Epithelial cell of prostate (primary cell): ENCODE measurements at regions not wholly inside any gene's neighbourhood (a gene's known extent, or its start where the extent isn't known, plus 50 kb on each side); places are given as distances from the start of the nearest gene placed in this dataset.
"Not testable (repeated sequence)": the region's sequence is repeated elsewhere in the genome, so short reads cannot be mapped to it uniquely, and the experiment has no call there.

ENCODE experiments used
- DNase-seq: peaks from one replicate; pipeline ENCODE4 v3.0.0-alpha.2; 2011; ENCODE audit warnings: low read depth, low spot score
- H3K27ac ChIP-seq: fragments of 450-650 bp; 2 replicates; pipeline ENCODE4 v1.5.1; 2017; ENCODE audit warnings: mild to moderate bottlenecking

DNA sequence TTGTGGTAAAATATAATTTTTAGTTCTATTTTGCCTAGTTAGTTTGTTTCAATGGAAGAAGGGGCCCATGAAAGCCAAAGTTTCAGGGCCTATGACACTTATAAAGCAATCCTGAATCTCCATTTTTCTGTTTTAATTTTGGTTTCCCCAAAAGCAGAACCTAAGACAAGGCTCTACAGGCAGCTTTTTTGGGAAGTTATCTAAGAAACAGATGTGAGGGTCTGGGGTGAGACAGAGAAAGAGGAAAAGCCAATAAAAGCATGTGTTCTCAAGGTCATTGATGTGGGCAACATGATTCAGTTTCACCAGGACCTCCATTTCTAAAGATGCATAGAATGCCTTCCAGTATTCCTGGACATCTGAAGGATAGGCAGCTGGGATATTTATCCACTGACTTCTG lies 598.5 kb downstream of the PDCD6IP start:
- no peak for DNase-seq

GRCh38 chr3:34399401-34399800 lies 601.0 kb downstream of the PDCD6IP start:
- DNase-seq: no peak
- no peak overlapping the region for H3K27ac ChIP-seq

More for the DNA sequence above, 598.5 kb downstream of the PDCD6IP start:
- H3K27ac ChIP-seq: no peak overlapping the region

DNA sequence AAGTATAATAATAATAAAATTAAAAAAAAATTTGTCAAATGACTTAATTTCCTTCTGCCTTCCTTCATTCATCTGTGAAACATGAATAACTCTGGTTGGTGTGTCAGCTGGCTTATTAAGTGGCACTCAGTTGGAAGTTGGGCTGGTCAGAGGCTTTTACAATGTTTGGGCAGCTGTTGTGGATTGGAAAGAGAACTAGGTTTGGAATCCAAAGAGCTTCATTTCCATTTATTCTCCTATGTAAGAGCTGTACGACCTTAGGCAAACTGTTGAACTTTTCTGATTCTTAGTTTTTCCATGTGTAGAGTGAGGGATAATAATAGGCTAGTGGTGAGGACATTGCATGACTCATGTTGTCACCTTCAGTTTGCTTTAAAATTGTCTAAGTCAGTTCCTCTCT lies 606.7 kb downstream of the PDCD6IP start:
- no peak overlapping the region for H3K27ac ChIP-seq
- no peak for DNase-seq

- no peak for DNase-seq
- no peak overlapping the region for H3K27ac ChIP-seq
Observed at GRCh38 chr3:34407281-34407680, 608.9 kb downstream of the PDCD6IP start.

- DNase-seq: no peak
- no peak overlapping the region for H3K27ac ChIP-seq
Observed at GRCh38 chr3:34408088-34408487, 609.7 kb downstream of the PDCD6IP start.

GRCh38 chr3:34411596-34411995 lies 613.2 kb downstream of the PDCD6IP start:
- H3K27ac ChIP-seq: no peak overlapping the region
- DNase-seq: no peak

- no peak for DNase-seq
- no peak overlapping the region for H3K27ac ChIP-seq
Observed at GRCh38 chr3:34419801-34420200, 621.4 kb downstream of the PDCD6IP start.

- no peak for DNase-seq
- H3K27ac ChIP-seq: no peak overlapping the region
Observed at GRCh38 chr3:34421762-34422161, 623.3 kb downstream of the PDCD6IP start.

- DNase-seq: no peak
- no peak overlapping the region for H3K27ac ChIP-seq
Observed at GRCh38 chr3:34439796-34440195, 641.4 kb downstream of the PDCD6IP start.

DNA sequence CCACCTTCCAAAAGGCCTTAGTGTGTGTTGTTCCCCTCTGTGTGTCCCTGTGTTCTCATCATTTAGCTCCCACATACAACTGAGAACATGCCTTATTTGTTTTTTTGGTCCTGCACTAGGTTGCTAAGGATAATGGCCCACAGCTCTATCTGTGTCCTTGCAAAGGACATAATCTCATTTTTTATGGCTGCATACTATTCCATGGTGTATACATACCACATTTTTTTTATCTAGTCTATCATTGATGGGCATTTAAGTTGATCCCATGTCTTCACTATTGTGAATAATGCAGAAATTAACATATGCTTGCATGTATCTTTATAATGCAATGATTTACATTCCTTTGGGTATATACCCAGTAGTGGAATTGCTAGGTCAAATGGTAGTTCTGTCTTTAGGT lies 645.7 kb downstream of the PDCD6IP start:
- DNase-seq: no peak
- no peak overlapping the region for H3K27ac ChIP-seq

DNA sequence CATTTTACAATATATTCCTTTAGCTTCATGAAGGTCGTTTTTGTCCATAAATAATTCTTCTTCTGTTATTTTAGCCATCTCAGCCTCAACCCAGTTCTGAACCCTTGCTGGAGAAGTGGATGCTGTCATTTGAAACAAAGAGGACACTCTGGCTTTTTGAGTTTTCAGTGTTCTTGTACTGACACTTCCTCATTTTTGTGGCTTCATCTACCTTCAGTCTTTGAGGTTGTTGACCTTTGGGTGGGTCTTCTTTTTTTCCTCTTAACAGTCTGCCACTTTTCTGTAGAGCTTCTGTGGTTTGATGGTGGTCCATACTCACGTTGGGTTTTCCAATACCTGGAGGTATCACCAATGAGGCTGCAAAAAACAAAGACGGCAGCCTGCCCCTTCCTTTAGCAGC lies 650.9 kb downstream of the PDCD6IP start:
- no peak for DNase-seq
- H3K27ac ChIP-seq: no peak overlapping the region

GRCh38 chr3:34463414-34463813 lies 665.0 kb downstream of the PDCD6IP start:
- no peak overlapping the region for H3K27ac ChIP-seq
- no peak for DNase-seq

DNA sequence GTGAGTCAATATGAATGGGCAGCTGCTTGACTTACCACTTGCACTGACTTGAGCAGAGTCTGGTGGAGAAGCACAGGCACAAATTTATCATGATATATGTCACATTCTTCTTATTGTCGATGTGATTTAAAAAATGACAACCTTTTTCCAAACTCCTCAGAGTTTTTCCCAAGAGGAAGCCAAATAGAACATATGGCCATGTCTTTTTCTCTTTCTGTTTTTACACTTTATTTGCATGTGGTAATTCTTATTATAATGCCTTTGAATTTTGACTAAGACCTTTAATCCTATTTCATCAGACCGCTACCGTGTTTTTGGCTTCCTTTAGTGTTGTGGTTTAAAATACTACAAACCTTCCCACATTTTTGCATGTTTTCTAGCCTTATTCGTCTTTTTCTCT lies 666.2 kb downstream of the PDCD6IP start:
- DNase-seq: no peak
- H3K27ac ChIP-seq: no peak overlapping the region

DNA sequence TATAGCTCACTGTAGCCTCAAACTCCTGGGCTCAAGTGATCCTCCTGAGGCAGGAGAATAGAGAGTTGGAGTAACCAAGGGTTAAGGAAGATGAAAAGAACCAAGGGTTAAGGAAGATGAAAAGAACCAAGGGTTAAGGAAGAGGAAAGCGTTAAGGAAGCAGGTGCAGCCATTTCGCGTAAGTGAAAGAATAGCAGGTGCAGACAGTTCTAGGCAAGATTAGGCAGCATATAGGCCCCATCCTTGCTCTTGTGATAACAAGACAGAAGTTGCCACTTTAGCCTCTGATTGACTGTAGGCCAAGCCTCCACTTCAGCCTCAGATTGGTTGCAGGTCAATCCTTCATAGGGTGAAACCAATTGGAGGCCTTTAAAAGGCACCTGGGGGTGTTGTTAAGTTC lies 677.4 kb downstream of the PDCD6IP start:
- DNase-seq: no peak
- H3K27ac ChIP-seq: no peak overlapping the region

DNA sequence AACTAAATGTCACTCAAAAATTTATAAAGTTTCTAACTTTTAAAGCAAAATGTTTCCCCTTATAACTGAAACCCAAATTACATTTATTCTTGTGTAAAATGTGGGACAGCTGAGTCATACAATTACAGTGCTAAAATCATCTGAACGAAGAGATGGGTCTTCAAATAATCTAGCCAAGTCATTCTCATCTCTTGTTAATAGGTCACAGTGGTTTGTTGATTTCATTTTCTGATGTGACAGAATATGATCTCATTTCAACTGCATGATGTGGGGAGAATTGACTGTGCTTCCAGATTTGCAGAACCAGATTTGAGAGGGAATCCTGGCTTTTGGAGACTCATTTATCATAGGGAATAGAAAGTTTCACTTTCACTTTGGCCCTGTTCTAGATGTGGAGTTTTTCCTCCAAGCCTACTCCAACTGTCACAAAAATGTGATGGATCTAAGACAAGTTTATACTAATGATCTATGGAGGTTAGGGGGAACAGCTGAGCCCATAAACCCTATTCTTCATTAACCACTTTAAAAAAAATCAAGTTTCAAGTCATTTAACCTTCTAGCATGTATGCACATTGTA lies 685.0 kb downstream of the PDCD6IP start:
- no peak for DNase-seq
- no peak overlapping the region for H3K27ac ChIP-seq

- DNase-seq: no peak
Observed at GRCh38 chr3:34504366-34504765, 705.9 kb downstream of the PDCD6IP start.

DNA sequence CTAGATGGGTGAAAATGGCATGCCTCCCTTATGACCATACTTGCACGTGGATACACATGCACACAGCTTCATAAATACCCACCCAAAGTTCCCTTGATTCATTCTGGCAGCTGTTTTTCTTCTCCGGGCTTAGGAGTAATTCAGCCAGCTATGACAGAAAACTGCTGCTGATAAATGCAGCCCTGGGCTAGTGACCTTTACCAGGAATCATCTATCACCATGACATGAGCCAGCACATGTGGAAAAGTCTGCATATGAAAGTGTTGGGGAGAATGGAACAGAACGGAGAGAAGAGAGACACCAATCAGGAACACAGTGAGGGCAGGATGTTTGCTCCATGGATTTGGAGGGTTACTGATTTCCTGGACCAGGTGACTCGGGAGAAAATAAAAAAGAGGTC lies 706.3 kb downstream of the PDCD6IP start:
- no peak overlapping the region for H3K27ac ChIP-seq
- no peak for DNase-seq

More at GRCh38 chr3:34504366-34504765, 705.9 kb downstream of the PDCD6IP start:
- no peak overlapping the region for H3K27ac ChIP-seq

- no peak overlapping the region for H3K27ac ChIP-seq
- DNase-seq: no peak
Observed at GRCh38 chr3:34508732-34509131, 710.3 kb downstream of the PDCD6IP start.

- H3K27ac ChIP-seq: no peak overlapping the region
- DNase-seq: no peak
Observed at GRCh38 chr3:34511891-34512290, 713.5 kb downstream of the PDCD6IP start.

GRCh38 chr3:34519008-34519407 lies 720.6 kb downstream of the PDCD6IP start:
- DNase-seq, H3K27ac ChIP-seq: not testable (repeated sequence)

GRCh38 chr3:34531156-34531555 lies 732.7 kb downstream of the PDCD6IP start:
- H3K27ac ChIP-seq: no peak overlapping the region
- no peak for DNase-seq

DNA sequence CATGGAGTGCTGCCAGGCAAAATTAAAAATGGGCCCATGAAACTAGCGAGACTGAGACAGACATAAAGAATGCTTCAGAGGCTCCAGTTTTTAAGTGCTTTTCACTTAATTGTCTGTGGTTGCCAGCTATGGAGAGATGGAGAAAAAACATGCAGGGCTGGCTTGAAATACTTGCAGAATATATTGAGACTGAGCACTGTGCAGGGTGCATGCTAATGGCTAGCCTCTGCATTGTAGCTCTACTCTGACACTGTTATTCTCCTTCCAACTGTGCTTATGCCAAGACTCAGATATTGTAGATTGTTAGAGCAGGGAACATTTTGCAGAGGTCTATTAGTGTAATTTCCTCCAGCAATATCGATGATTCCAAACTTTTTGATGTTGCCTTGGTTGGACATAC lies 735.0 kb downstream of the PDCD6IP start:
- no peak for DNase-seq

GRCh38 chr3:34534013-34534412 lies 735.6 kb downstream of the PDCD6IP start:
- H3K27ac ChIP-seq: no peak overlapping the region
- DNase-seq: no peak

More for the DNA sequence above, 735.0 kb downstream of the PDCD6IP start:
- H3K27ac ChIP-seq: no peak overlapping the region
